SK-N-SH (cell line): ENCODE measurements at regions not wholly inside any gene's neighbourhood (a gene's known extent, or its start where the extent isn't known, plus 50 kb on each side); places are given as distances from the start of the nearest gene placed in this dataset.
"Not testable (repeated sequence)": the region's sequence is repeated elsewhere in the genome, so short reads cannot be mapped to it uniquely, and the experiment has no call there.

ENCODE experiments used
- CTCF ChIA-PET: fragments of 300-600, 350-600 bp; formaldehyde crosslinking; extraction: SDS; loops from one replicate; lab custom pipeline; 2021; lab: Yijun Ruan, JAX
- POLR2A ChIA-PET: fragments of 350-600 bp; sonication (Branson Sonifier 250); formaldehyde crosslinking; extraction: SDS; loops from one replicate; lab custom pipeline; 2020; ENCODE audit warnings: antibody characterized with exemption, inconsistent platforms; lab: Yijun Ruan, JAX
- DNase-seq: peaks from one replicate; pipeline ENCODE4 v3.0.0; 2012
- H2AFZ ChIP-seq: fragments of 200-600 bp; sonication (generic); 2 replicates; pipeline ENCODE4 v1.8.1; 2016; ENCODE audit warnings: antibody characterized with exemption, mild to moderate bottlenecking, low read depth
- H3F3A ChIP-seq: fragments of 200-600 bp; sonication (generic); replicated peaks from 2 replicates; pipeline ENCODE3; 2016; ENCODE audit warnings: antibody characterized with exemption, mild to moderate bottlenecking; ENCODE audit not compliant: insufficient read depth
- H3K27ac ChIP-seq, 2 experiments: fragments of 200-500 bp in 1 of 2; fragments of 200-600 bp in 1 of 2; sonication (Bioruptor generic) in 1 of 2; sonication (generic), shearing (Covaris generic) in 1 of 2; 2 replicates each; pipeline versions ENCODE4 v1.5.1 to v1.6.1; 2014 to 2016; ENCODE audit warnings: low read depth in 2 of 2, inconsistent platforms in 1 of 2, low read length in 1 of 2, mild to moderate bottlenecking in 1 of 2, mixed read lengths in 1 of 2
- H3K27me3 ChIP-seq: fragments of 200-600 bp; sonication (generic), shearing (Covaris generic); 2 replicates; pipeline ENCODE4 v1.6.1; 2016; ENCODE audit warnings: mixed run types; ENCODE audit not compliant: insufficient read depth
- H3K36me3 ChIP-seq, 2 experiments: fragments of 200-500 bp in 1 of 2; fragments of 200-600 bp in 1 of 2; sonication (Bioruptor generic) in 1 of 2; sonication (generic) in 1 of 2; replicated peaks in 1 of 2; 2 replicates each; pipeline versions ENCODE3 to v1.5.1; 2014 to 2016; ENCODE audit warnings: low read length in 1 of 2, mild to moderate bottlenecking in 1 of 2; ENCODE audit not compliant: insufficient read depth in 2 of 2, control insufficient read depth in 1 of 2
- H3K4me1 ChIP-seq, 2 experiments: fragments of 200-500 bp in 1 of 2; fragments of 200-600 bp in 1 of 2; sonication (Bioruptor generic) in 1 of 2; sonication (generic), shearing (Covaris generic) in 1 of 2; 2 replicates each; pipeline versions ENCODE4 v1.5.1 to v1.6.1; 2014 to 2016; ENCODE audit warnings: low read depth in 1 of 2, low read length in 1 of 2, mixed run types in 1 of 2; ENCODE audit not compliant: insufficient read depth in 2 of 2, control insufficient read depth in 1 of 2
- H3K4me2 ChIP-seq: fragments of 200-600 bp; sonication (generic), shearing (Covaris generic); 2 replicates; pipeline ENCODE4 v1.6.1; 2017; ENCODE audit warnings: mixed run types
- H3K4me3 ChIP-seq, 2 experiments: fragments of 200-500 bp in 1 of 2; fragments of 200-600 bp in 1 of 2; sonication (Bioruptor generic) in 1 of 2; sonication (generic), shearing (Covaris generic) in 1 of 2; 2 replicates each; pipeline versions ENCODE4 v1.5.1 to v1.8.1; 2014 to 2016; ENCODE audit warnings: low read depth in 2 of 2, inconsistent platforms in 1 of 2, low read length in 1 of 2, mild to moderate bottlenecking in 1 of 2, mixed read lengths in 1 of 2, moderate library complexity in 1 of 2
- H3K79me2 ChIP-seq: fragments of 200-600 bp; sonication (generic); 2 replicates; pipeline ENCODE4 v1.8.1; 2017; ENCODE audit warnings: mild to moderate bottlenecking; ENCODE audit not compliant: insufficient read depth
- H3K9ac ChIP-seq: fragments of 200-600 bp; sonication (generic); 2 replicates; pipeline ENCODE4 v1.6.1; 2017; ENCODE audit warnings: mixed run types
- H3K9me2 ChIP-seq: fragments of 200-600 bp; sonication (generic); 2 replicates; pipeline ENCODE4 v1.6.1; 2017; ENCODE audit warnings: mixed run types
- H3K9me3 ChIP-seq: fragments of 200-600 bp; sonication (generic); 2 replicates; pipeline ENCODE4 v1.6.1; 2017; ENCODE audit warnings: mixed run types, mild to moderate bottlenecking, moderate library complexity
- H4K20me1 ChIP-seq: fragments of 200-600 bp; sonication (generic); 2 replicates; pipeline ENCODE4 v1.6.1; 2017; ENCODE audit warnings: mild to moderate bottlenecking, mixed run types; ENCODE audit not compliant: insufficient read depth
- EP300 ChIP-seq, 2 experiments: IDR thresholded peaks; 2 replicates each; pipeline versions ENCODE4 v1.4.0 to v1.6.1; 2012; ENCODE audit warnings: borderline replicate concordance in 1 of 2, low read depth in 1 of 2, low read length in 1 of 2
- FOSL2 ChIP-seq: IDR thresholded peaks from 2 replicates; pipeline ENCODE4 v1.4.0; 2012; ENCODE audit warnings: low read depth, mild to moderate bottlenecking, moderate library complexity, borderline replicate concordance
- FOXJ3 ChIP-seq: sonication (generic); formaldehyde crosslinking; IDR thresholded peaks from 2 replicates; pipeline ENCODE4 v1.5.1; 2020; ENCODE audit warnings: mild to moderate bottlenecking, missing genetic modification reagents
- FOXM1 ChIP-seq: IDR thresholded peaks from 2 replicates; pipeline ENCODE4 v1.4.0; 2012; ENCODE audit warnings: low read depth, mild to moderate bottlenecking
- GATA2 ChIP-seq: sonication (generic); formaldehyde crosslinking; IDR thresholded peaks from 2 replicates; pipeline ENCODE4 v1.5.0; 2020; ENCODE audit warnings: mild to moderate bottlenecking, missing genetic modification reagents
- IRF3 ChIP-seq: fragments of 150-350 bp; IDR thresholded peaks from 2 replicates; pipeline ENCODE4 v1.6.1; 2016; ENCODE audit warnings: mild to moderate bottlenecking, low read depth, low read length
- JUND ChIP-seq: IDR thresholded peaks from 2 replicates; pipeline ENCODE4 v1.4.0; 2012
- MAX ChIP-seq: IDR thresholded peaks from 2 replicates; pipeline ENCODE4 v1.4.0; 2012; ENCODE audit warnings: low read depth
- NFIC ChIP-seq: IDR thresholded peaks from 2 replicates; pipeline ENCODE4 v1.4.0; 2012; ENCODE audit warnings: borderline replicate concordance
- NRF1 ChIP-seq: IDR thresholded peaks from 2 replicates; pipeline ENCODE4 v1.6.1; 2012; ENCODE audit warnings: low read depth, mild to moderate bottlenecking, low read length
- POLR2AphosphoS5 ChIP-seq: IDR thresholded peaks from 2 replicates; pipeline ENCODE4 v1.6.1; 2012; ENCODE audit warnings: low read depth, low read length
- RCOR1 ChIP-seq: fragments of 150-350 bp; IDR thresholded peaks from 2 replicates; pipeline ENCODE4 v1.6.1; 2017; ENCODE audit warnings: antibody characterized with exemption, low read length
- SIN3A ChIP-seq: IDR thresholded peaks from 2 replicates; pipeline ENCODE4 v1.6.1; 2012; ENCODE audit warnings: low read depth, mild to moderate bottlenecking, low read length, moderate library complexity, borderline replicate concordance
- TCF12 ChIP-seq: IDR thresholded peaks from 2 replicates; pipeline ENCODE4 v1.4.0; 2012
- USF1 ChIP-seq: IDR thresholded peaks from 2 replicates; pipeline ENCODE4 v1.4.0; 2012; ENCODE audit warnings: low read depth, borderline replicate concordance
- USF2 ChIP-seq: fragments of 150-350 bp; IDR thresholded peaks from 2 replicates; pipeline ENCODE4 v1.6.1; 2017; ENCODE audit warnings: antibody characterized with exemption, low read length, low read depth, borderline replicate concordance
- WGBS: methylation state at CpG from one replicate; pipeline ENCODE4 v1.1.6; 2017; ENCODE audit warnings: low lambda C conversion rate; 5-methylcytosine and 5-hydroxymethylcytosine counted together

GRCh38 chrX:35291013-35291412 lies 348.4 kb downstream of the FAM47B start:
- POLR2A ChIA-PET, result no interaction called here
- Histone ChIP-seq H3K27me3 (no peaks in the 10 kb centered on the region), H3K9ac (no peak overlapping the region), H4K20me1 (no peaks in the 10 kb centered on the region), H3K27ac (no peak overlapping the region), H3K4me3 (no peak overlapping the region), H3K9me2 (no peaks in the 10 kb centered on the region), H3K36me3 (no peaks in the 10 kb centered on the region), H3K4me1 (no peaks in the 10 kb centered on the region), H3K4me2 (no peak overlapping the region), H3K79me2 (no peaks in the 10 kb centered on the region), H3K9me3 (no peaks in the 10 kb centered on the region), H2AFZ (no peak overlapping the region), H3F3A (no peaks in the 10 kb centered on the region)
- TF ChIP-seq USF1, result no peak
- no peak for TF ChIP-seq GATA2 (CRISPR knock-in tag)
- no peak for TF ChIP-seq EP300 (IDR thresholded peaks at IDR 0.05; ENCODE audit: borderline replicate concordance in 1 of 2, low read depth in 1 of 2, low read length in 1 of 2)
- TF ChIP-seq POLR2AphosphoS5, result no peak
- TF ChIP-seq FOSL2, result no peak
- no peak for TF ChIP-seq NRF1
- no peak for TF ChIP-seq FOXM1
- DNase-seq, result no peak
- 2% methylated on average over 2 of the region's 2 CpGs for WGBS
- CTCF ChIA-PET, result no interaction called here

- Histone ChIP-seq H3F3A (no peaks in the 10 kb centered on the region), H3K9me3 (no peaks in the 10 kb centered on the region), H3K9me2 (no peaks in the 10 kb centered on the region), H3K79me2 (no peaks in the 10 kb centered on the region), H3K4me2 (no peak overlapping the region), H3K9ac (no peak overlapping the region)
- CTCF ChIA-PET, result no interaction called here
- no peak for TF ChIP-seq GATA2 (CRISPR knock-in tag)
- TF ChIP-seq, all 33 proteins: peak for 0
- no peak overlapping the region for H3K4me3 ChIP-seq
- no peak for DNase-seq
- H3K36me3 ChIP-seq, result no peaks in the 10 kb centered on the region
- POLR2A ChIA-PET, result no interaction called here
- no peaks in the 10 kb centered on the region for H3K4me1 ChIP-seq
- no peak overlapping the region for H2AFZ ChIP-seq
- no peaks in the 10 kb centered on the region for H4K20me1 ChIP-seq
- no peaks in the 10 kb centered on the region for H3K27me3 ChIP-seq
- no peak overlapping the region for H3K27ac ChIP-seq
Observed at GRCh38 chrX:35292522-35292921, 349.9 kb downstream of the FAM47B start.

GRCh38 chrX:35305037-35305436 lies 362.4 kb downstream of the FAM47B start:
- POLR2A ChIA-PET, CTCF ChIA-PET, DNase-seq, H3K79me2 ChIP-seq, H3K27me3 ChIP-seq, H3K27ac ChIP-seq, H3K36me3 ChIP-seq, H3K9me2 ChIP-seq, H3K9ac ChIP-seq, H3K4me3 ChIP-seq, H3F3A ChIP-seq, H3K4me1 ChIP-seq, H4K20me1 ChIP-seq, H3K9me3 ChIP-seq, H3K4me2 ChIP-seq, H2AFZ ChIP-seq: not testable (repeated sequence)

GRCh38 chrX:35339796-35340195 lies 397.2 kb downstream of the FAM47B start:
- Histone ChIP-seq H4K20me1 (no peaks in the 10 kb centered on the region), H3K79me2 (no peaks in the 10 kb centered on the region), H3F3A (no peaks in the 10 kb centered on the region), H2AFZ (no peak overlapping the region), H3K4me2 (no peak overlapping the region), H3K9ac (no peak overlapping the region), H3K9me2 (no peaks in the 10 kb centered on the region), H3K27me3 (no peaks in the 10 kb centered on the region), H3K9me3 (no peaks in the 10 kb centered on the region), H3K4me1 (no peaks in the 10 kb centered on the region), H3K36me3 (no peaks in the 10 kb centered on the region), H3K4me3 (no peak overlapping the region), H3K27ac (no peak overlapping the region)
- no peak for DNase-seq
- WGBS, result 2% methylated on average over 3 of the region's 3 CpGs
- ChIA-PET CTCF (no interaction called here), POLR2A (no interaction called here)
- TF ChIP-seq USF2, result no peak
- TF ChIP-seq NFIC, result no peak
- TF ChIP-seq NRF1, result no peak
- no peak for TF ChIP-seq SIN3A
- no peak for TF ChIP-seq TCF12
- no peak for TF ChIP-seq JUND
- no peak for TF ChIP-seq POLR2AphosphoS5
- TF ChIP-seq MAX, result no peak
- no peak for TF ChIP-seq FOXJ3 (CRISPR knock-in tag)
- no peak for TF ChIP-seq FOXM1
- TF ChIP-seq IRF3, result no peak
- no peak for TF ChIP-seq RCOR1
